Fibroblast of villous mesenchyme (primary cell): ENCODE measurements at regions not wholly inside any gene's neighbourhood (a gene's known extent, or its start where the extent isn't known, plus 50 kb on each side); places are given as distances from the start of the nearest gene placed in this dataset. TPM values are rescaled to one million over a fixed set of nuclear protein-coding genes. Genes with fewer than 3 reads are reported as not detected.

Source experiments
- DNase-seq: peaks from one replicate; pipeline ENCODE4 v3.0.0-alpha.2; 2010; ENCODE audit warnings: low read depth
- H3K4me3 ChIP-seq: 2 replicates; pipeline ENCODE4 v1.5.1; 2011; ENCODE audit warnings: low read depth, mild to moderate bottlenecking, low read length
- small RNA-seq: library from RNA; depleted of rRNA; stranded (forward); fragments of <200 nt; gene quantifications from one replicate; pipeline ENCODE3, GENCODE V24; 2012
- TF ChIP-seq, protein P1 (sequence below): IDR thresholded peaks from 2 replicates; pipeline ENCODE4 v1.5.1; 2012; ENCODE audit warnings: low read depth, mild to moderate bottlenecking, low read length; ENCODE audit not compliant: insufficient read depth

DNA sequence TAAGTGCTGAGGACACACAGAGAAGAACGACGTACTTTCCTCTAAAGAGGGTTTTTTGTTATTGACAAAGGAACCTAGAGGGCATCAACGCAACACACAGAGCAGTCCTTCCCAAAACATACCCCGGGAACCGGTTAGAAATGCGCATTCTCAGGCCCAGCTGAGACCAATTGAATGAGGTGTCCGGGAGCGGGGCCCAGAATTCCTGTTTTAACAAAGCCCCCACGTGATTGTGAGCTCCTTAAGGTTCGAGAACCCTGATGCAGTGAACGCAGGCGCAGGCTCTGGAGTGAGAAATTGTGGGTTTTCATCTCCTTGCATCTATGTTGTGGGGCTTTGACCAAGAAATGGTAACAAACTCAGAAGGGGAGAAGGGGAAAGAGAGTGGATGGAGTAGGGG lies 51.0 kb upstream of the TBX3 start:
- TF ChIP-seq, protein P1, sequence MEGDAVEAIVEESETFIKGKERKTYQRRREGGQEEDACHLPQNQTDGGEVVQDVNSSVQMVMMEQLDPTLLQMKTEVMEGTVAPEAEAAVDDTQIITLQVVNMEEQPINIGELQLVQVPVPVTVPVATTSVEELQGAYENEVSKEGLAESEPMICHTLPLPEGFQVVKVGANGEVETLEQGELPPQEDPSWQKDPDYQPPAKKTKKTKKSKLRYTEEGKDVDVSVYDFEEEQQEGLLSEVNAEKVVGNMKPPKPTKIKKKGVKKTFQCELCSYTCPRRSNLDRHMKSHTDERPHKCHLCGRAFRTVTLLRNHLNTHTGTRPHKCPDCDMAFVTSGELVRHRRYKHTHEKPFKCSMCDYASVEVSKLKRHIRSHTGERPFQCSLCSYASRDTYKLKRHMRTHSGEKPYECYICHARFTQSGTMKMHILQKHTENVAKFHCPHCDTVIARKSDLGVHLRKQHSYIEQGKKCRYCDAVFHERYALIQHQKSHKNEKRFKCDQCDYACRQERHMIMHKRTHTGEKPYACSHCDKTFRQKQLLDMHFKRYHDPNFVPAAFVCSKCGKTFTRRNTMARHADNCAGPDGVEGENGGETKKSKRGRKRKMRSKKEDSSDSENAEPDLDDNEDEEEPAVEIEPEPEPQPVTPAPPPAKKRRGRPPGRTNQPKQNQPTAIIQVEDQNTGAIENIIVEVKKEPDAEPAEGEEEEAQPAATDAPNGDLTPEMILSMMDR: no peak
- DNase-seq: no peak
- H3K4me3 ChIP-seq: no peak overlapping the region

DNA sequence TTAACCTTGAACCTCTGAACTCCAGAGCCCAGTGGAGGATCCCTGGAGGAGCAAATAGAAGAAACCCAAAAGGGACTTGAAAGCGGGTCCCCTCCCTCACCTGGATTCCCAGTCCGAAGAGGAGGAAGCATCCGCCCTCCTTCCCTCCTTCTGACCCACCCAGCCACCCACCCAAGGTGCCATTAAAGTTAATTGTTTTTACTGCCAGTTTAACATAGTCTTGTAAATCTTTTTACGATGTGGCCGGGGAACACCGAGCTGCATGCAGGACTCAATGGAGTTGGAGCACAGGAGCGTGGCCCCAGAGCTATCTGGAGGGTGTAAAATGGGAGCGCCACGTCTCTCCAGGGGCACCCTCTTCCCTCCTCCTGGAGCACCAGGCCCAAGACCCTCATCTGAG lies 49.9 kb upstream of the TBX3 start:
- TF ChIP-seq, protein P1: no peak
- DNase-seq: no peak

More for the DNA sequence above, 49.9 kb upstream of the TBX3 start:
- no peak overlapping the region for H3K4me3 ChIP-seq

Small RNAs in the stretch of these regions (small RNA-seq; reads per million reads assigned to genes)
- gene AC009804.1 (not detected), gene RF00275 (not detected), gene RF00443 (not detected), gene RN7SL865P (not detected)
